Colonic mucosa (tissue), 4 donors: ENCODE measurements at regions not wholly inside any gene's neighbourhood (a gene's known extent, or its start where the extent isn't known, plus 50 kb on each side); places are given as distances from the start of the nearest gene placed in this dataset.

Experiments used
- DNase-seq: peaks from one replicate; pipeline ENCODE4 v3.0.0-alpha.2; 2020
- H3K27ac ChIP-seq: fragments of 200-600 bp; one replicate; pipeline ENCODE4 v1.8.0; 2021
- H3K27me3 ChIP-seq: fragments of 200-600 bp; one replicate; pipeline ENCODE4 v1.8.0; 2021
- H3K36me3 ChIP-seq: fragments of 200-600 bp; one replicate; pipeline ENCODE4 v1.8.0; 2021
- H3K4me1 ChIP-seq: fragments of 200-600 bp; one replicate; pipeline ENCODE4 v1.8.0; 2021; ENCODE audit warnings: mild to moderate bottlenecking
- H3K4me3 ChIP-seq: fragments of 200-600 bp; one replicate; pipeline ENCODE4 v1.8.0; 2021
- H3K9ac ChIP-seq, 2 donors: one replicate each; pipeline ENCODE4 v1.7.0; 2013; ENCODE audit warnings: control low read depth in 2 of 2, low read depth in 2 of 2, low read length in 2 of 2
- H3K9me3 ChIP-seq: fragments of 200-600 bp; one replicate; pipeline ENCODE4 v1.8.0; 2021
- CTCF ChIP-seq: fragments of 200-600 bp; IDR thresholded peaks from one replicate; pipeline ENCODE4 v1.8.0; 2022; ENCODE audit warnings: antibody characterized with exemption, mild to moderate bottlenecking
- intact Hi-C: fragments of 100-400 bp; cut with DNase I; formaldehyde crosslinking; loops from one replicate; pipeline ENCODE4 v1.14.1; 2022
- donor health status: healthy.
- donor health status: DM: no; HTN: no; CAD: no.
- donor health status: DM: no; HTN: no; CAD: no.

DNA sequence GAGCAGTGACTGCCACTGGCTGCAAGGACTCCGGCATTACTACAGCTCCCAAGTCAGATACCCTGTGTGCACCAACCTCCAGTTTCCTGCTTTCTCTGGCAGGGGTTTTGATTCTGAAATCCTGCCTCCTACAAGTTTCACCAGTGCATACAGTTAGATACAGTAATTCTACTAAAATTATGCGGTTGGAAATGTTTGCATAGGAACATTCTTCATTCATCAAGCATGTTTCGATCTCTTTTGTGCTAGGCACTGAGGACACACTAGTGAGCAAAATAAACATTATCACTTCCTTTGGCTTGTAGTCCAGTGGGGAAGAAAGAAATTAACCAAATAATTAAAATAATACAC, 152.2 kb downstream of the TMEM167A start:
- Histone ChIP-seq H3K4me3 (no peak overlapping the region), H3K36me3 (no peaks in the 10 kb centered on the region), H3K27me3 (no peaks in the 10 kb centered on the region), H3K27ac (no peak overlapping the region), H3K4me1 (no peaks in the 10 kb centered on the region), H3K9ac (no peak overlapping the region), H3K9me3 (no peaks in the 10 kb centered on the region)
- TF ChIP-seq CTCF = no peak
- intact Hi-C loops = no loop called here
- no peak for DNase-seq

GRCh38 chr5:82924226-82925060, 152.8 kb downstream of the TMEM167A start:
- no peak overlapping the region for H3K27ac ChIP-seq
- no peak overlapping the region for H3K4me3 ChIP-seq
- H3K9me3 ChIP-seq = no peaks in the 10 kb centered on the region
- no peak for TF ChIP-seq CTCF
- H3K36me3 ChIP-seq = no peaks in the 10 kb centered on the region
- H3K9ac ChIP-seq = no peak overlapping the region
- no peak for DNase-seq
- H3K4me1 ChIP-seq = no peaks in the 10 kb centered on the region
- intact Hi-C loops = no loop called here
- H3K27me3 ChIP-seq = no peaks in the 10 kb centered on the region

DNA sequence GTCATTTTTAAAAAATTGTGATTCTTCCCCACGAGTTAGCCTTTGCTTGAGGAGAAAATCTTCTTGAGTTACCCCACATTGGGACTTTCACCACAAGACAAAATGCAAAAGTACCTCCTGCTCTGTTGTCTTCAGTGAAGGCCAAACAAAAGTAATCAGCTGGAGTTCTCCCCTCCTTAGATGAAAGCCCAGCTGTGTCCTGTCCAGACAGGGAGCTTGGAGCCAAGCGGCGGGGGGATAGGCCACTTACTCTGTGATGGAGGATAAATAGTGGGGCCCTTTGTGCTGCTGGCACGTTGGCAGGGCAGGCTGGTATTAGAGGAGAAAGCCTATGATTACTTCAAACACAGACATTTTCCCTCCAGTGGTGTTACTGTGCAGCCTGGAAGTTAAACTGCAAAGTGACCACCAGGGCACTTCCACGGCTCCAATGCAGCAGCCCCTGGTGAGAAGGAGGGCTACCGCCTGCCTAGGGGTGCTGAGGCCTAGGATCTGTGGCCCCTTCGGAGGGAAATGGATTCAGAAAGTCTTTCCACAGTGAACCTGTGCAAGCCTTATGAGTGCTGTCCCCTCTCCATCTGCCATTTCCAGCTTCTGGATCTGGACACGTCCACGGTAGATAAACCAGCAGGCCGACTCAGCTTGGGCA, 155.0 kb downstream of the TMEM167A start:
- no peak for TF ChIP-seq CTCF
- no peak for DNase-seq

DNA sequence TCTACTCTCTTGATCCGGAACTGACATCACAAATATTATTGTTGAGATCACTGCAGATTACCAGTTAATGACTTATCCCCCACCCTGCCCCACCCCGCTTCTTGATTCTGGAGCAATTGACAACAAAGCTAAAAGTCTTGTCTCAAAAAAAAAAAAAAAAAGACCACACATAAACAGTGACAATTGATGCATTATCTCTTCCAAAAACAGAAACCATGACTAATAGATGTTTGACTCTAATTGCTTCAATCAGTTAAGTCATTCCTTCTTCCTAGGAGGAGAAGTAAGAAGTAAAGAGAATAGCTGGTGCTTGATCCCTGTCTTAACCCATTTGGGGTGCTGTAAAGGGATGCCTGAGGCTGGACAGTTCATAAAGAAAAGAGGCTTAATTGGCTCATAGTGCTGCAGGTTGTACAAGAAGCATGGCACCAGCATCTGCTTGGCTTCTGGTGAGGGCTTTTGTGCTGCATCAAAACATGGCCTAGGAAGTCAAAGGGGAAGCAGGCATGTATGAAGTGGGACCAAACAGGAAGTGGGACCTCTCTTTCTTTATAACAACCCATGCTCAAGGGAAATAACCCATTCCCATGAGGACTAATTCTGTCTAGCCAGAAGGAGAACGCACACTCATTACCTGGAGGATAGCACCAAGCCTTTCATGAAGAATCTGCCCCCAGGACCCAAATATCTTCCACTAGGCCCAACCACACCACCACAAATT, 158.7 kb downstream of the TMEM167A start:
- intact Hi-C loops = no loop called here
- no peak overlapping the region for H3K27ac ChIP-seq
- no peaks in the 10 kb centered on the region for H3K36me3 ChIP-seq
- no peaks in the 10 kb centered on the region for H3K9me3 ChIP-seq
- no peak overlapping the region for H3K4me3 ChIP-seq
- no peaks in the 10 kb centered on the region for H3K4me1 ChIP-seq
- DNase-seq = no peak
- no peak for TF ChIP-seq CTCF
- H3K27me3 ChIP-seq = no peaks in the 10 kb centered on the region
- H3K9ac ChIP-seq = no peak overlapping the region

More for the DNA sequence above, 155.0 kb downstream of the TMEM167A start:
- Histone ChIP-seq H3K4me3 (no peak overlapping the region), H3K27me3 (no peaks in the 10 kb centered on the region), H3K9me3 (no peaks in the 10 kb centered on the region), H3K9ac (no peak overlapping the region), H3K36me3 (no peaks in the 10 kb centered on the region), H3K27ac (no peak overlapping the region), H3K4me1 (no peaks in the 10 kb centered on the region)
- intact Hi-C loops = no loop called here

DNA sequence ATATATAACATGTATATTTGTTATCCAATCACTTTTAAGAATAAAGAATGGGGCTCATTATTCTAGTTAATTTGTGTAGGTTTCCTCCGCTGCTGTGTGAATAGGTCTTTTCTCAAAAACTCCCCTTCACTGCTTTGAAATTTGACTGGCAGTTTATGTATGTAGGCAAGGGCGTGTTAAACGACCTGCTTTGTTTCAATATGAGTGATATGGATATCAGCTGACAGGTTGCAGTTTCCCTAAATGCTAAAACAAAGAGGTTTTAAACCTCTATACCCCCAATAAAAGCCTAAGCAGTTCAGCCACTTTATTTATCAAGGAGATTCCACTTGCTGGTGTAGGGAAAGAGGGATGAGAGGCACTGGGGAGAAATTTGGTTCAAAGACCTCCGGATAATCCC, 159.6 kb downstream of the TMEM167A start:
- Histone ChIP-seq H3K36me3 (no peaks in the 10 kb centered on the region), H3K4me3 (no peak overlapping the region), H3K4me1 (no peaks in the 10 kb centered on the region), H3K9ac (no peak overlapping the region), H3K27me3 (no peaks in the 10 kb centered on the region), H3K9me3 (no peaks in the 10 kb centered on the region), H3K27ac (no peak overlapping the region)
- DNase-seq = no peak
- TF ChIP-seq CTCF = no peak
- intact Hi-C loops = no loop called here
